ENCODE measurements at regions not wholly inside any gene's neighbourhood (a gene's known extent, or its start where the extent isn't known, plus 50 kb on each side); places are given as distances from the start of the nearest gene placed in this dataset.

GRCh38 chr2:120481446-120482194, 135.7 kb downstream of the INHBB start:
- no peak for DNase-seq (ENCODE audit: low spot score in 2 of 2)
- Mint-ChIP-seq H3K36me3 (ENCODE audit: insufficient read depth) (no peaks in the 10 kb centered on the region), H3K4me1 (no peaks in the 10 kb centered on the region), H3K27me3 (peaks cover 17% of the 10 kb centered on the region), H3K27ac (ENCODE audit: low read depth) (no peak overlapping the region), H3K4me3 (no peak overlapping the region), H3K9me3 (no peaks in the 10 kb centered on the region)
- no peak for ATAC-seq (replicated peaks; ENCODE audit: extremely low read depth, poor library complexity, severe bottlenecking)

- no peaks in the 10 kb centered on the region for H3K4me1 Mint-ChIP-seq
- H3K36me3 Mint-ChIP-seq (ENCODE audit: insufficient read depth), result no peaks in the 10 kb centered on the region
- ATAC-seq (replicated peaks; ENCODE audit: extremely low read depth, poor library complexity, severe bottlenecking) (no peak), DNase-seq (ENCODE audit: low spot score in 2 of 2) (no peak)
- no peak overlapping the region for H3K27ac Mint-ChIP-seq (ENCODE audit: low read depth)
- H3K4me3 Mint-ChIP-seq, result no peak overlapping the region
- H3K27me3 Mint-ChIP-seq, result peaks cover 19% of the 10 kb centered on the region
- H3K9me3 Mint-ChIP-seq, result no peaks in the 10 kb centered on the region
These were observed 136.4 kb downstream of the INHBB start for GRCh38 chr2:120482334-120482733.

GRCh38 chr2:120483355-120483754, 137.4 kb downstream of the INHBB start:
- Mint-ChIP-seq H3K9me3 (no peaks in the 10 kb centered on the region), H3K36me3 (ENCODE audit: insufficient read depth) (no peaks in the 10 kb centered on the region), H3K27me3 (peaks cover 21% of the 10 kb centered on the region), H3K27ac (ENCODE audit: low read depth) (no peak overlapping the region), H3K4me3 (no peak overlapping the region), H3K4me1 (no peaks in the 10 kb centered on the region)
- no peak for ATAC-seq (replicated peaks; ENCODE audit: extremely low read depth, poor library complexity, severe bottlenecking)
- no peak for DNase-seq (ENCODE audit: low spot score in 2 of 2)

GRCh38 chr2:120485096-120485495, 139.2 kb downstream of the INHBB start:
- Mint-ChIP-seq H3K4me3 (no peak overlapping the region), H3K27ac (ENCODE audit: low read depth) (no peak overlapping the region), H3K4me1 (no peaks in the 10 kb centered on the region), H3K36me3 (ENCODE audit: insufficient read depth) (no peaks in the 10 kb centered on the region), H3K9me3 (no peaks in the 10 kb centered on the region), H3K27me3 (peaks cover 39% of the 10 kb centered on the region)
- no peak for DNase-seq (ENCODE audit: low spot score in 2 of 2)
- no peak for ATAC-seq (replicated peaks; ENCODE audit: extremely low read depth, poor library complexity, severe bottlenecking)

- H3K27ac Mint-ChIP-seq (ENCODE audit: low read depth), result no peak overlapping the region
- H3K27me3 Mint-ChIP-seq, result peaks cover 52% of the 10 kb centered on the region
- ATAC-seq (replicated peaks; ENCODE audit: extremely low read depth, poor library complexity, severe bottlenecking), result no peak
- no peaks in the 10 kb centered on the region for H3K36me3 Mint-ChIP-seq (ENCODE audit: insufficient read depth)
- no peak for DNase-seq (ENCODE audit: low spot score in 2 of 2)
- no peaks in the 10 kb centered on the region for H3K9me3 Mint-ChIP-seq
- H3K4me1 Mint-ChIP-seq, result no peaks in the 10 kb centered on the region
- H3K4me3 Mint-ChIP-seq, result no peak overlapping the region
These were observed 140.5 kb downstream of the INHBB start for GRCh38 chr2:120486441-120486840.

GRCh38 chr2:120486946-120487345, 141.0 kb downstream of the INHBB start:
- Mint-ChIP-seq H3K27me3 (peaks cover 56% of the 10 kb centered on the region), H3K36me3 (ENCODE audit: insufficient read depth) (no peaks in the 10 kb centered on the region), H3K4me3 (no peak overlapping the region), H3K9me3 (no peaks in the 10 kb centered on the region), H3K4me1 (no peaks in the 10 kb centered on the region), H3K27ac (ENCODE audit: low read depth) (no peak overlapping the region)
- ATAC-seq (replicated peaks; ENCODE audit: extremely low read depth, poor library complexity, severe bottlenecking) (no peak), DNase-seq (ENCODE audit: low spot score in 2 of 2) (no peak)

GRCh38 chr2:120488531-120488930, 142.6 kb downstream of the INHBB start:
- Mint-ChIP-seq H3K4me3 (no peak overlapping the region), H3K27ac (ENCODE audit: low read depth) (no peak overlapping the region), H3K9me3 (no peaks in the 10 kb centered on the region), H3K27me3 (peaks cover 56% of the 10 kb centered on the region), H3K4me1 (no peaks in the 10 kb centered on the region), H3K36me3 (ENCODE audit: insufficient read depth) (no peaks in the 10 kb centered on the region)
- ATAC-seq (replicated peaks; ENCODE audit: extremely low read depth, poor library complexity, severe bottlenecking) (no peak), DNase-seq (ENCODE audit: low spot score in 2 of 2) (no peak)

- ATAC-seq (replicated peaks; ENCODE audit: extremely low read depth, poor library complexity, severe bottlenecking) (no peak), DNase-seq (ENCODE audit: low spot score in 2 of 2) (no peak)
- no peak overlapping the region for H3K4me3 Mint-ChIP-seq
- H3K9me3 Mint-ChIP-seq, result no peaks in the 10 kb centered on the region
- H3K27me3 Mint-ChIP-seq, result peaks cover 56% of the 10 kb centered on the region
- no peak overlapping the region for H3K27ac Mint-ChIP-seq (ENCODE audit: low read depth)
- H3K4me1 Mint-ChIP-seq, result no peaks in the 10 kb centered on the region
- no peaks in the 10 kb centered on the region for H3K36me3 Mint-ChIP-seq (ENCODE audit: insufficient read depth)
These were observed 143.1 kb downstream of the INHBB start for GRCh38 chr2:120489023-120489422.

GRCh38 chr2:120490091-120490798, 144.3 kb downstream of the INHBB start:
- H3K4me1 Mint-ChIP-seq, result no peaks in the 10 kb centered on the region
- no peaks in the 10 kb centered on the region for H3K9me3 Mint-ChIP-seq
- H3K27ac Mint-ChIP-seq (ENCODE audit: low read depth), result no peak overlapping the region
- DNase-seq (ENCODE audit: low spot score in 2 of 2) (no peak), ATAC-seq (replicated peaks; ENCODE audit: extremely low read depth, poor library complexity, severe bottlenecking) (no peak)
- peaks cover 1% of the 10 kb centered on the region for H3K36me3 Mint-ChIP-seq (ENCODE audit: insufficient read depth)
- peaks cover 54% of the 10 kb centered on the region for H3K27me3 Mint-ChIP-seq
- H3K4me3 Mint-ChIP-seq, result no peak overlapping the region

- Mint-ChIP-seq H3K4me3 (no peak overlapping the region), H3K27ac (ENCODE audit: low read depth) (no peak overlapping the region), H3K36me3 (ENCODE audit: insufficient read depth) (peaks cover 1% of the 10 kb centered on the region), H3K9me3 (no peaks in the 10 kb centered on the region), H3K27me3 (peaks cover 46% of the 10 kb centered on the region), H3K4me1 (no peaks in the 10 kb centered on the region)
- no peak for ATAC-seq (replicated peaks; ENCODE audit: extremely low read depth, poor library complexity, severe bottlenecking)
- no peak for DNase-seq (ENCODE audit: low spot score in 2 of 2)
These were observed 145.2 kb downstream of the INHBB start for GRCh38 chr2:120491111-120491625.

- H3K27ac Mint-ChIP-seq (ENCODE audit: low read depth), result no peak overlapping the region
- DNase-seq (ENCODE audit: low spot score in 2 of 2) (no peak), ATAC-seq (replicated peaks; ENCODE audit: extremely low read depth, poor library complexity, severe bottlenecking) (no peak)
- H3K27me3 Mint-ChIP-seq, result peaks cover 51% of the 10 kb centered on the region
- no peaks in the 10 kb centered on the region for H3K4me1 Mint-ChIP-seq
- H3K9me3 Mint-ChIP-seq, result no peaks in the 10 kb centered on the region
- no peak overlapping the region for H3K4me3 Mint-ChIP-seq
- H3K36me3 Mint-ChIP-seq (ENCODE audit: insufficient read depth), result peaks cover 1% of the 10 kb centered on the region
These were observed 147.3 kb downstream of the INHBB start for GRCh38 chr2:120493231-120493630.

GRCh38 chr2:120494446-120494845, 148.5 kb downstream of the INHBB start:
- Mint-ChIP-seq H3K9me3 (no peaks in the 10 kb centered on the region), H3K27ac (ENCODE audit: low read depth) (no peak overlapping the region), H3K4me1 (no peaks in the 10 kb centered on the region), H3K27me3 (peaks cover 49% of the 10 kb centered on the region), H3K4me3 (no peak overlapping the region), H3K36me3 (ENCODE audit: insufficient read depth) (peaks cover 1% of the 10 kb centered on the region)
- ATAC-seq (replicated peaks; ENCODE audit: extremely low read depth, poor library complexity, severe bottlenecking), result no peak
- DNase-seq (ENCODE audit: low spot score in 2 of 2), result no peak

- ATAC-seq (replicated peaks; ENCODE audit: extremely low read depth, poor library complexity, severe bottlenecking), result no peak
- no peak overlapping the region for H3K27ac Mint-ChIP-seq (ENCODE audit: low read depth)
- no peak for DNase-seq (ENCODE audit: low spot score in 2 of 2)
- no peaks in the 10 kb centered on the region for H3K9me3 Mint-ChIP-seq
- peaks cover 49% of the 10 kb centered on the region for H3K27me3 Mint-ChIP-seq
- H3K4me3 Mint-ChIP-seq, result no peak overlapping the region
- no peaks in the 10 kb centered on the region for H3K4me1 Mint-ChIP-seq
- peaks cover 1% of the 10 kb centered on the region for H3K36me3 Mint-ChIP-seq (ENCODE audit: insufficient read depth)
These were observed 149.7 kb downstream of the INHBB start for GRCh38 chr2:120495586-120495985.
